ENCODE measurements at regions not wholly inside any gene's neighbourhood (a gene's known extent, or its start where the extent isn't known, plus 50 kb on each side); places are given as distances from the start of the nearest gene placed in this dataset.

DNA sequence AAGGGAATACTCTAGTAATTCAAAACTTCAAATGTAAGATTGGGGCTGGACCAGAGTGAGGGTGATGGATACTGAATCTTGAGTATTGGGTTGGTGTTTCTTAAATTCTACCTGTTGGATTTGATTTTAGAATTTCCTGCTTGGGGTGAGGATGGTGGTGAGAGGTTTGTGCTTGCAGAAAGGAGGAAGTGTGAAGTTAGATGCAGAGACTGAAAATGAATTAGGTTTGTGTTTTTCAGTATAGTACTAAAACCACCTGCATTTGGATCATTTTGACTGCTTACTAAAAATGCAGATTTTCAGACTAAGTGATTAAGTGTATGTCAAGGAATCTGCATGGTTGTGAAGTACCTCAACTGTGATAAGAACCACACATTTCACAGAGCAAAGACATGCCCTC is 131.5 kb upstream of the CENPE start (continued):
- TF ChIP-seq, protein P1, sequence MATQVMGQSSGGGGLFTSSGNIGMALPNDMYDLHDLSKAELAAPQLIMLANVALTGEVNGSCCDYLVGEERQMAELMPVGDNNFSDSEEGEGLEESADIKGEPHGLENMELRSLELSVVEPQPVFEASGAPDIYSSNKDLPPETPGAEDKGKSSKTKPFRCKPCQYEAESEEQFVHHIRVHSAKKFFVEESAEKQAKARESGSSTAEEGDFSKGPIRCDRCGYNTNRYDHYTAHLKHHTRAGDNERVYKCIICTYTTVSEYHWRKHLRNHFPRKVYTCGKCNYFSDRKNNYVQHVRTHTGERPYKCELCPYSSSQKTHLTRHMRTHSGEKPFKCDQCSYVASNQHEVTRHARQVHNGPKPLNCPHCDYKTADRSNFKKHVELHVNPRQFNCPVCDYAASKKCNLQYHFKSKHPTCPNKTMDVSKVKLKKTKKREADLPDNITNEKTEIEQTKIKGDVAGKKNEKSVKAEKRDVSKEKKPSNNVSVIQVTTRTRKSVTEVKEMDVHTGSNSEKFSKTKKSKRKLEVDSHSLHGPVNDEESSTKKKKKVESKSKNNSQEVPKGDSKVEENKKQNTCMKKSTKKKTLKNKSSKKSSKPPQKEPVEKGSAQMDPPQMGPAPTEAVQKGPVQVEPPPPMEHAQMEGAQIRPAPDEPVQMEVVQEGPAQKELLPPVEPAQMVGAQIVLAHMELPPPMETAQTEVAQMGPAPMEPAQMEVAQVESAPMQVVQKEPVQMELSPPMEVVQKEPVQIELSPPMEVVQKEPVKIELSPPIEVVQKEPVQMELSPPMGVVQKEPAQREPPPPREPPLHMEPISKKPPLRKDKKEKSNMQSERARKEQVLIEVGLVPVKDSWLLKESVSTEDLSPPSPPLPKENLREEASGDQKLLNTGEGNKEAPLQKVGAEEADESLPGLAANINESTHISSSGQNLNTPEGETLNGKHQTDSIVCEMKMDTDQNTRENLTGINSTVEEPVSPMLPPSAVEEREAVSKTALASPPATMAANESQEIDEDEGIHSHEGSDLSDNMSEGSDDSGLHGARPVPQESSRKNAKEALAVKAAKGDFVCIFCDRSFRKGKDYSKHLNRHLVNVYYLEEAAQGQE (IDR thresholded peaks at IDR 0.05; ENCODE audit: unreplicated experiment): no peak
- no peak for TF ChIP-seq POLR2AphosphoS5 (IDR thresholded peaks at IDR 0.05; ENCODE audit: low read depth)

DNA sequence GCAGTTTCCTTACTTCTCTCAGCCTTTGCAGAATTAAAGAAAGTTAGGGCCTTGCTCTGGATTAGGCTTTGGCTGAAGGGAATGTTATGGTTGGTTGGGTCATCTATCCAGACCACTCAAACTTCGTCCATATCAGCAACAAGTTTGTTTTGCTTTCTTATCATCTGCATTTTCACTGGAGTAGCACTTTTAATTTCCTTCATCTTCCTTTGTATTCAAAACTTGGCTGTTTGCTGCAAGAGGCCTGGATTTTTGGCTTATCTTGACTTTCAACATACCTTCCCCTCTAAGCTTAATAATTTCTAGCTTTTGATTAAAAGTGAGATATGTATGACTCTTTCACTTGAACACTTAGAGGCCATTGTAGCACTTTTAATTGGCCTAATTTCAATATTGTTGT is 126.7 kb upstream of the CENPE start:
- no peak for ATAC-seq
- Histone ChIP-seq H2AFZ (no peak overlapping the region), H3K36me3 (ENCODE audit: insufficient read depth) (no peaks in the 10 kb centered on the region), H3K9me2 (ENCODE audit: insufficient read depth) (peaks cover 5% of the 10 kb centered on the region; the same call in 1 of the 2 replicates), H3K79me2 (replicated peaks; ENCODE audit: insufficient read depth) (no peaks in the 10 kb centered on the region), H3K4me1 (ENCODE audit: insufficient read depth) (0 out of 2 replicates have a peak, but pooled peaks cover 3% of the 10 kb centered on the region), H3F3A (replicated peaks; ENCODE audit: low read depth) (no peaks in the 10 kb centered on the region), H3K27ac (ENCODE audit: low read depth) (no peak overlapping the region), H3K4me3 (no peak overlapping the region), H3K27me3 (ENCODE audit: insufficient read depth) (no peaks in the 10 kb centered on the region), H4K20me1 (replicated peaks; ENCODE audit: insufficient read depth) (no peaks in the 10 kb centered on the region), H3K4me2 (no peak overlapping the region)
- no peak overlapping the region for H3K27ac Mint-ChIP-seq
- no peak overlapping the region for H3K4me3 Mint-ChIP-seq
- H3K9me3 Mint-ChIP-seq: no peaks in the 10 kb centered on the region
- peaks cover 2% of the 10 kb centered on the region; the same call in 1 of the 3 replicates for H3K4me1 Mint-ChIP-seq
- no peaks in the 10 kb centered on the region for H3K36me3 Mint-ChIP-seq (ENCODE audit: low read depth)
- H3K27me3 Mint-ChIP-seq (ENCODE audit: insufficient read depth, low read depth, poor library complexity): no peaks in the 10 kb centered on the region
- no peak for DNase-seq (ENCODE audit: low spot score)
- TF ChIP-seq STAT1 (IDR thresholded peaks at IDR 0.05; ENCODE audit: unreplicated experiment) (no peak), JUNB (IDR thresholded peaks at IDR 0.05; ENCODE audit: unreplicated experiment) (no peak), CREB1 (CRISPR knock-in tag; IDR thresholded peaks at IDR 0.05; ENCODE audit: low read depth) (no peak), EZH2 (IDR thresholded peaks at IDR 0.05; ENCODE audit: low read depth, unreplicated experiment) (no peak)
- TF ChIP-seq, protein P1 (IDR thresholded peaks at IDR 0.05; ENCODE audit: unreplicated experiment): no peak
- TF ChIP-seq, protein P2, sequence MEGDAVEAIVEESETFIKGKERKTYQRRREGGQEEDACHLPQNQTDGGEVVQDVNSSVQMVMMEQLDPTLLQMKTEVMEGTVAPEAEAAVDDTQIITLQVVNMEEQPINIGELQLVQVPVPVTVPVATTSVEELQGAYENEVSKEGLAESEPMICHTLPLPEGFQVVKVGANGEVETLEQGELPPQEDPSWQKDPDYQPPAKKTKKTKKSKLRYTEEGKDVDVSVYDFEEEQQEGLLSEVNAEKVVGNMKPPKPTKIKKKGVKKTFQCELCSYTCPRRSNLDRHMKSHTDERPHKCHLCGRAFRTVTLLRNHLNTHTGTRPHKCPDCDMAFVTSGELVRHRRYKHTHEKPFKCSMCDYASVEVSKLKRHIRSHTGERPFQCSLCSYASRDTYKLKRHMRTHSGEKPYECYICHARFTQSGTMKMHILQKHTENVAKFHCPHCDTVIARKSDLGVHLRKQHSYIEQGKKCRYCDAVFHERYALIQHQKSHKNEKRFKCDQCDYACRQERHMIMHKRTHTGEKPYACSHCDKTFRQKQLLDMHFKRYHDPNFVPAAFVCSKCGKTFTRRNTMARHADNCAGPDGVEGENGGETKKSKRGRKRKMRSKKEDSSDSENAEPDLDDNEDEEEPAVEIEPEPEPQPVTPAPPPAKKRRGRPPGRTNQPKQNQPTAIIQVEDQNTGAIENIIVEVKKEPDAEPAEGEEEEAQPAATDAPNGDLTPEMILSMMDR (conservative IDR thresholded peaks at IDR 0.05; ENCODE audit: low read depth in 2 of 2): no peak
- TF ChIP-seq, protein P3, sequence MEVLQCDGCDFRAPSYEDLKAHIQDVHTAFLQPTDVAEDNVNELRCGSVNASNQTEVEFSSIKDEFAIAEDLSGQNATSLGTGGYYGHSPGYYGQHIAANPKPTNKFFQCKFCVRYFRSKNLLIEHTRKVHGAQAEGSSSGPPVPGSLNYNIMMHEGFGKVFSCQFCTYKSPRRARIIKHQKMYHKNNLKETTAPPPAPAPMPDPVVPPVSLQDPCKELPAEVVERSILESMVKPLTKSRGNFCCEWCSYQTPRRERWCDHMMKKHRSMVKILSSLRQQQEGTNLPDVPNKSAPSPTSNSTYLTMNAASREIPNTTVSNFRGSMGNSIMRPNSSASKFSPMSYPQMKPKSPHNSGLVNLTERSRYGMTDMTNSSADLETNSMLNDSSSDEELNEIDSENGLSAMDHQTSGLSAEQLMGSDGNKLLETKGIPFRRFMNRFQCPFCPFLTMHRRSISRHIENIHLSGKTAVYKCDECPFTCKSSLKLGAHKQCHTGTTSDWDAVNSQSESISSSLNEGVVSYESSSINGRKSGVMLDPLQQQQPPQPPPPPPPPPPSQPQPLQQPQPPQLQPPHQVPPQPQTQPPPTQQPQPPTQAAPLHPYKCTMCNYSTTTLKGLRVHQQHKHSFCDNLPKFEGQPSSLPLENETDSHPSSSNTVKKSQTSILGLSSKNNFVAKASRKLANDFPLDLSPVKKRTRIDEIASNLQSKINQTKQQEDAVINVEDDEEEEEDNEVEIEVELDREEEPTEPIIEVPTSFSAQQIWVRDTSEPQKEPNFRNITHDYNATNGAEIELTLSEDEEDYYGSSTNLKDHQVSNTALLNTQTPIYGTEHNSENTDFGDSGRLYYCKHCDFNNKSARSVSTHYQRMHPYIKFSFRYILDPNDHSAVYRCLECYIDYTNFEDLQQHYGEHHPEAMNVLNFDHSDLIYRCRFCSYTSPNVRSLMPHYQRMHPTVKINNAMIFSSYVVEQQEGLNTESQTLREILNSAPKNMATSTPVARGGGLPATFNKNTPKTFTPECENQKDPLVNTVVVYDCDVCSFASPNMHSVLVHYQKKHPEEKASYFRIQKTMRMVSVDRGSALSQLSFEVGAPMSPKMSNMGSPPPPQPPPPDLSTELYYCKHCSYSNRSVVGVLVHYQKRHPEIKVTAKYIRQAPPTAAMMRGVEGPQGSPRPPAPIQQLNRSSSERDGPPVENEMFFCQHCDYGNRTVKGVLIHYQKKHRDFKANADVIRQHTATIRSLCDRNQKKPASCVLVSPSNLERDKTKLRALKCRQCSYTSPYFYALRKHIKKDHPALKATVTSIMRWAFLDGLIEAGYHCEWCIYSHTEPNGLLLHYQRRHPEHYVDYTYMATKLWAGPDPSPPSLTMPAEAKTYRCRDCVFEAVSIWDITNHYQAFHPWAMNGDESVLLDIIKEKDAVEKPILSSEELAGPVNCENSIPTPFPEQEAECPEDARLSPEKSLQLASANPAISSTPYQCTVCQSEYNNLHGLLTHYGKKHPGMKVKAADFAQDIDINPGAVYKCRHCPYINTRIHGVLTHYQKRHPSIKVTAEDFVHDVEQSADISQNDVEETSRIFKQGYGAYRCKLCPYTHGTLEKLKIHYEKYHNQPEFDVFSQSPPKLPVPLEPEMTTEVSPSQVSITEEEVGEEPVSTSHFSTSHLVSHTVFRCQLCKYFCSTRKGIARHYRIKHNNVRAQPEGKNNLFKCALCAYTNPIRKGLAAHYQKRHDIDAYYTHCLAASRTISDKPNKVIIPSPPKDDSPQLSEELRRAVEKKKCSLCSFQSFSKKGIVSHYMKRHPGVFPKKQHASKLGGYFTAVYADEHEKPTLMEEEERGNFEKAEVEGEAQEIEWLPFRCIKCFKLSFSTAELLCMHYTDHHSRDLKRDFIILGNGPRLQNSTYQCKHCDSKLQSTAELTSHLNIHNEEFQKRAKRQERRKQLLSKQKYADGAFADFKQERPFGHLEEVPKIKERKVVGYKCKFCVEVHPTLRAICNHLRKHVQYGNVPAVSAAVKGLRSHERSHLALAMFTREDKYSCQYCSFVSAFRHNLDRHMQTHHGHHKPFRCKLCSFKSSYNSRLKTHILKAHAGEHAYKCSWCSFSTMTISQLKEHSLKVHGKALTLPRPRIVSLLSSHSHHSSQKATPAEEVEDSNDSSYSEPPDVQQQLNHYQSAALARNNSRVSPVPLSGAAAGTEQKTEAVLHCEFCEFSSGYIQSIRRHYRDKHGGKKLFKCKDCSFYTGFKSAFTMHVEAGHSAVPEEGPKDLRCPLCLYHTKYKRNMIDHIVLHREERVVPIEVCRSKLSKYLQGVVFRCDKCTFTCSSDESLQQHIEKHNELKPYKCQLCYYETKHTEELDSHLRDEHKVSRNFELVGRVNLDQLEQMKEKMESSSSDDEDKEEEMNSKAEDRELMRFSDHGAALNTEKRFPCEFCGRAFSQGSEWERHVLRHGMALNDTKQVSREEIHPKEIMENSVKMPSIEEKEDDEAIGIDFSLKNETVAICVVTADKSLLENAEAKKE (CRISPR knock-in tag; IDR thresholded peaks at IDR 0.05): no peak
- TF ChIP-seq, protein P4, sequence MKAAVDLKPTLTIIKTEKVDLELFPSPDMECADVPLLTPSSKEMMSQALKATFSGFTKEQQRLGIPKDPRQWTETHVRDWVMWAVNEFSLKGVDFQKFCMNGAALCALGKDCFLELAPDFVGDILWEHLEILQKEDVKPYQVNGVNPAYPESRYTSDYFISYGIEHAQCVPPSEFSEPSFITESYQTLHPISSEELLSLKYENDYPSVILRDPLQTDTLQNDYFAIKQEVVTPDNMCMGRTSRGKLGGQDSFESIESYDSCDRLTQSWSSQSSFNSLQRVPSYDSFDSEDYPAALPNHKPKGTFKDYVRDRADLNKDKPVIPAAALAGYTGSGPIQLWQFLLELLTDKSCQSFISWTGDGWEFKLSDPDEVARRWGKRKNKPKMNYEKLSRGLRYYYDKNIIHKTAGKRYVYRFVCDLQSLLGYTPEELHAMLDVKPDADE (IDR thresholded peaks at IDR 0.05): no peak
